NCI-H69 (cell line): ENCODE measurements at regions not wholly inside any gene's neighbourhood (a gene's known extent, or its start where the extent isn't known, plus 50 kb on each side); places are given as distances from the start of the nearest gene placed in this dataset.

Experiments
- DNase-seq: peaks from one replicate; lab custom pipeline; 2025; lab: John Stamatoyannopoulos, UW

- no peak for DNase-seq
Observed at GRCh38 chr12:84741031-84741430, 171.6 kb downstream of the SLC6A15 start.

- no peak for DNase-seq
Observed at GRCh38 chr12:84740602-84741001, 172.0 kb downstream of the SLC6A15 start.

GRCh38 chr12:84738481-84738972 lies 174.1 kb downstream of the SLC6A15 start:
- DNase-seq, result peak; percentile 46

- no peak for DNase-seq
Observed at GRCh38 chr12:84732828-84733340, 179.7 kb downstream of the SLC6A15 start.

- peak; percentile 80 for DNase-seq
Observed at GRCh38 chr12:84730561-84731162, 181.9 kb downstream of the SLC6A15 start.

GRCh38 chr12:84727961-84728360 lies 184.6 kb downstream of the SLC6A15 start:
- DNase-seq, result peak; percentile 53

- DNase-seq, result no peak
Observed at GRCh38 chr12:84726780-84727179, 185.8 kb downstream of the SLC6A15 start.

- no peak for DNase-seq
Observed at GRCh38 chr12:84723988-84724387, 188.6 kb downstream of the SLC6A15 start.

GRCh38 chr12:84719997-84720396 lies 192.6 kb downstream of the SLC6A15 start:
- DNase-seq, result peak; percentile 55

- peak; percentile 23 for DNase-seq
Observed at GRCh38 chr12:84718906-84719305, 193.7 kb downstream of the SLC6A15 start.

GRCh38 chr12:84712747-84713146 lies 199.9 kb downstream of the SLC6A15 start:
- no peak for DNase-seq

- peak; percentile 31 for DNase-seq
Observed at GRCh38 chr12:84706374-84706773, 206.2 kb downstream of the SLC6A15 start.

GRCh38 chr12:84704856-84705255 lies 207.7 kb downstream of the SLC6A15 start:
- DNase-seq, result peak; percentile 40

- DNase-seq, result peak; percentile 59
Observed at GRCh38 chr12:84702001-84702400, 210.6 kb downstream of the SLC6A15 start.

GRCh38 chr12:84701041-84701440 lies 211.6 kb downstream of the SLC6A15 start:
- no peak for DNase-seq

GRCh38 chr12:84698576-84699333 lies 213.8 kb downstream of the SLC6A15 start:
- peak; percentile 83 for DNase-seq

GRCh38 chr12:84696908-84697540 lies 215.6 kb downstream of the SLC6A15 start:
- peak; percentile 47 for DNase-seq

GRCh38 chr12:84696281-84696680 lies 216.3 kb downstream of the SLC6A15 start:
- peak; percentile 47 for DNase-seq

- peak; percentile 98 for DNase-seq
Observed at GRCh38 chr12:84694116-84694515, 218.5 kb downstream of the SLC6A15 start.

GRCh38 chr12:84692071-84692470 lies 220.5 kb downstream of the SLC6A15 start:
- DNase-seq, result peak; percentile 29

GRCh38 chr12:84691266-84691665 lies 221.3 kb downstream of the SLC6A15 start:
- no peak for DNase-seq

- DNase-seq, result peak; percentile 94
Observed at GRCh38 chr12:84689638-84690037, 223.0 kb downstream of the SLC6A15 start.

GRCh38 chr12:84685379-84685778 lies 227.2 kb downstream of the SLC6A15 start:
- DNase-seq, result peak; percentile 18
